ENCODE measurements at regions not wholly inside any gene's neighbourhood (a gene's known extent, or its start where the extent isn't known, plus 50 kb on each side); places are given as distances from the start of the nearest gene placed in this dataset.

DNA sequence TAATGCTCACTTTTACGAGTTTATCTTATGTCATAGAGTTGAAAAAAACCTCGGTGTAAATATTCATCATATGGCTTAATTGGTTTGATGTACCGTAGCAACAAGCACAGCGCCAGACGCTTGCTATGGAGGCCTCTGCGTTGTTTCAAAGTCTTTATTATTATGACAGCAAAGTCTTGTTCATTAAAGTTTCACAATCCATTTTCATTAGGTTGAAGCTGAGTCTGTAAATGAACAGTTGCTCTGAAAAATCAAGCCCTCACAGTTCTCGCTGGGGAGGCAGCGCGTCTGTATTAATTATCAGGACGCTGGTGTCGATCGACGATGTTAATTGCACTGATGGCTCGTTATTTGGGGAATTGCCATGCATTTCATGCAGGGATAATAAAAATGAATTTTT is 185.6 kb downstream of the INSC start:
- no peak for DNase-seq
- Histone ChIP-seq H3K9me3 (no peaks in the 10 kb centered on the region), H3K27me3 (no peaks in the 10 kb centered on the region), H3K4me3 (no peak overlapping the region), H3K9ac (ENCODE audit: low read depth in 2 of 2, low read length in 2 of 2) (no peak overlapping the region), H3K27ac (no peak overlapping the region), H3K36me3 (no peaks in the 10 kb centered on the region), H3K4me1 (no peaks in the 10 kb centered on the region)
- TF ChIP-seq, protein P1, sequence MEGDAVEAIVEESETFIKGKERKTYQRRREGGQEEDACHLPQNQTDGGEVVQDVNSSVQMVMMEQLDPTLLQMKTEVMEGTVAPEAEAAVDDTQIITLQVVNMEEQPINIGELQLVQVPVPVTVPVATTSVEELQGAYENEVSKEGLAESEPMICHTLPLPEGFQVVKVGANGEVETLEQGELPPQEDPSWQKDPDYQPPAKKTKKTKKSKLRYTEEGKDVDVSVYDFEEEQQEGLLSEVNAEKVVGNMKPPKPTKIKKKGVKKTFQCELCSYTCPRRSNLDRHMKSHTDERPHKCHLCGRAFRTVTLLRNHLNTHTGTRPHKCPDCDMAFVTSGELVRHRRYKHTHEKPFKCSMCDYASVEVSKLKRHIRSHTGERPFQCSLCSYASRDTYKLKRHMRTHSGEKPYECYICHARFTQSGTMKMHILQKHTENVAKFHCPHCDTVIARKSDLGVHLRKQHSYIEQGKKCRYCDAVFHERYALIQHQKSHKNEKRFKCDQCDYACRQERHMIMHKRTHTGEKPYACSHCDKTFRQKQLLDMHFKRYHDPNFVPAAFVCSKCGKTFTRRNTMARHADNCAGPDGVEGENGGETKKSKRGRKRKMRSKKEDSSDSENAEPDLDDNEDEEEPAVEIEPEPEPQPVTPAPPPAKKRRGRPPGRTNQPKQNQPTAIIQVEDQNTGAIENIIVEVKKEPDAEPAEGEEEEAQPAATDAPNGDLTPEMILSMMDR (IDR thresholded peaks at IDR 0.05), result no peak
- intact Hi-C loops (cut with DNase I), result no loop called here

DNA sequence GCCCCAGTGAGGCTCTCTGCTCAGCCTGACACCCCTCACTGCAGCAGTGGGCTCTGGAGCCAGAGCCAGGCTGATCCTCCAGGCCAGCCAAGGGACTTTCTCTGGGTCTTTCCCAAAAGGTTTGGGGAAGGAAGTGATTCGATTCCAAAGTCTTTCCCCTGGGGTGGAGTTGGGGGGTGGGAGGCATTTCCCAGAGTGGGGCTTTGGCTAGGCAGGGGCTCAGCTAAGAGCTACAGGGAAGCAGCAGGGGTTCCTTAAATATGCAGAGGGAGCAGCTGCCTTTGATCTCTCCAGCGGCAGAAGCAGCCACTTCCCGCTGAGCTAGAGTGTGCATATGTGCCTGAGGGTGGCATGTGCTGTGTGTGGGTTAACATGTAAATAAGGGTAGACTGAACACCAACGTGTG is 192.9 kb downstream of the INSC start:
- no peaks in the 10 kb centered on the region for H3K27me3 ChIP-seq
- DNase-seq, result no peak
- no peaks in the 10 kb centered on the region for H3K36me3 ChIP-seq
- intact Hi-C loops (cut with DNase I), result no loop called here
- no peak overlapping the region for H3K9ac ChIP-seq (ENCODE audit: low read depth in 2 of 2, low read length in 2 of 2)
- no peaks in the 10 kb centered on the region for H3K4me1 ChIP-seq
- no peaks in the 10 kb centered on the region for H3K9me3 ChIP-seq
- no peak overlapping the region for H3K27ac ChIP-seq
- no peak overlapping the region for H3K4me3 ChIP-seq
- TF ChIP-seq, protein P1 (IDR thresholded peaks at IDR 0.05), result no peak

DNA sequence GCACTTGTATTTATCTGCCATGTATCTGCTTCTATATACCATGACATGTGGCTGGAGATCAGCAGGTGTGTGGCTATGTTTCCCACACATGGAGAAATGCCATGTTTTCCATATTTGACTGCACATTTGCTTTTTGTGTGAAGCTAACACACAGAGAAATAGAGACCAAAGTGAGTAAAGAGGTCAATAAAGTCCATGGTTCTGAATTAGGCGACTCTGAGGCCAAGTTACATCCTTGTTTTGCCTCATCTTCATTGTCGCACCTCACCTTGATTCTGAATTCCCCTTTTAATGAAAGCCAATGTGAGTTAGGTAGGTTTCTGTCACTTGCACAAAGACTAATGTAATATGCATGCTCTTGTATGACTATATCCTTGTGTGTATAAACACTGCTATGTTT is 194.1 kb downstream of the INSC start:
- H3K9ac ChIP-seq (ENCODE audit: low read depth in 2 of 2, low read length in 2 of 2), result no peak overlapping the region
- H3K4me3 ChIP-seq, result no peak overlapping the region
- no peaks in the 10 kb centered on the region for H3K4me1 ChIP-seq
- intact Hi-C loops (cut with DNase I), result no loop called here
- DNase-seq, result no peak
- H3K36me3 ChIP-seq, result no peaks in the 10 kb centered on the region
- TF ChIP-seq, protein P1 (IDR thresholded peaks at IDR 0.05), result no peak
- no peaks in the 10 kb centered on the region for H3K27me3 ChIP-seq
- no peaks in the 10 kb centered on the region for H3K9me3 ChIP-seq
- H3K27ac ChIP-seq, result no peak overlapping the region

DNA sequence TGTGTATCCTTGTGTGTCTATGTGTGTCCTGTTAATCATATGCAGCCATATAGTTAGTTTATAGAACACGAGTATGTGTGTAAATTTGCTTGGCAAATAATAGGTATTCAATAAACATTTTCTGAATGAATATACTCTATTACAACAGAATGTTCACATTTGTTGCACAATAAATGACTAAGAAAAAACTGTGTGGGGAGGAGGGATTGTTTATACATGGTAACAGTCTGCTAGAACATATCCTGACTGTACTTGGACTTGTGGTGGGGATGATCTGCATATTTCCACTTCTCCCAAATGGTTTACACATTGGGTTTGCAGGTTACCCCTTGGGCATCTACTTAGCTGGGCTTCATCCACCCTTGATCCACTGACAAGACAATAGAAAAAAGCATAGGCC is 194.6 kb downstream of the INSC start:
- Histone ChIP-seq H3K36me3 (no peaks in the 10 kb centered on the region), H3K4me3 (no peak overlapping the region), H3K9ac (ENCODE audit: low read depth in 2 of 2, low read length in 2 of 2) (no peak overlapping the region), H3K4me1 (no peaks in the 10 kb centered on the region), H3K27ac (no peak overlapping the region), H3K9me3 (no peaks in the 10 kb centered on the region), H3K27me3 (no peaks in the 10 kb centered on the region)
- intact Hi-C loops (cut with DNase I), result no loop called here
- TF ChIP-seq, protein P1 (IDR thresholded peaks at IDR 0.05), result no peak
- no peak for DNase-seq

DNA sequence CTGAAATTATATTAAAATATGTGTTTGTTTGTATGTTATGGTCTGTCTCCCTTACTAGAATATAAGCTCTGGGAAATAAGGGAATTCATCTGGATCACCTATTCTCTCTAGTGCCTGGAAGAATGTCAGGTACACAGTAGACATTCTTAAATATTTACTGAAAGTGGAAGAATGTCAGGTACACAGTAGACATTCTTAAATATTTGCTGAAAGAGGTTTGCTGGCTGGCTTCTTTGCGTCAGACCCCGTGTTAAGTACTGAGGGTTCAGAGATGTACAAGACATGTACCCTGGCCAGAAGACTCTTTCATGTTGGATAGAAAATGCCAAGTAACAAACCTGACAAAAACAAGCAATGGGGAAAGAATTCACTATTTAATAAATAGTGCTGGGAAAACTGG is 199.1 kb downstream of the INSC start:
- Histone ChIP-seq H3K9ac (ENCODE audit: low read depth in 2 of 2, low read length in 2 of 2) (no peak overlapping the region), H3K4me3 (no peak overlapping the region), H3K27ac (no peak overlapping the region), H3K9me3 (no peaks in the 10 kb centered on the region), H3K36me3 (no peaks in the 10 kb centered on the region), H3K4me1 (no peaks in the 10 kb centered on the region), H3K27me3 (no peaks in the 10 kb centered on the region)
- no peak for DNase-seq
- TF ChIP-seq, protein P1 (IDR thresholded peaks at IDR 0.05), result no peak
- intact Hi-C loops (cut with DNase I), result no loop called here

DNA sequence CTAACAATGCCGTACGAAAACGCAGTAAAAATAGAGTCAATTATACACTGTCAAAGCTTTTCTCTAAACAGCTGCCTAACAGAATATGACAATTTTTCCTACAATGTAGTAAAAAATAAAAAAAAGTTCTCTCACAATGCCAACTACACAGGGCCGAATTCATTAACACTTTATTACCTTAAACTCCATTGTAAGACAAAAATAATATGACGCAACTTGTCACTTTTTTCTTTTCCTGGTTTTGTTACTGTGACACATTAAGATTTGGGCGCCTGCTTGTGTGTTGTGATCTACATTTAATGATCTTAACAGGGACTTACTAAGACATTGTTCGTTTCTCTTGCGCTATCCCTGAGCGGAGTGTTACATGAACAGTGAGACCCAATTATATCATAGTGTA is 204.1 kb downstream of the INSC start:
- Histone ChIP-seq H3K27ac (no peak overlapping the region), H3K4me3 (no peak overlapping the region), H3K4me1 (no peaks in the 10 kb centered on the region), H3K36me3 (no peaks in the 10 kb centered on the region), H3K9ac (ENCODE audit: low read depth in 2 of 2, low read length in 2 of 2) (no peak overlapping the region), H3K9me3 (no peaks in the 10 kb centered on the region), H3K27me3 (no peaks in the 10 kb centered on the region)
- TF ChIP-seq, protein P1 (IDR thresholded peaks at IDR 0.05), result no peak
- DNase-seq, result no peak
- intact Hi-C loops (cut with DNase I), result no loop called here
